NT2/D1 (cell line): ENCODE measurements at regions not wholly inside any gene's neighbourhood (a gene's known extent, or its start where the extent isn't known, plus 50 kb on each side); places are given as distances from the start of the nearest gene placed in this dataset.

Experiments
- YY1 ChIP-seq: IDR thresholded peaks from 2 replicates; pipeline ENCODE4 v1.6.1; 2011; ENCODE audit not compliant: insufficient read length, insufficient read depth
- ZNF274 ChIP-seq: IDR thresholded peaks from 2 replicates; pipeline ENCODE4 v1.6.1; 2011; ENCODE audit warnings: mild to moderate bottlenecking, low read depth, low read length

GRCh38 chr16:86357950-86358349 lies 152.4 kb upstream of the FOXF1 start:
- TF ChIP-seq ZNF274 (no peak), YY1 (no peak)
